Keratinocyte (primary cell): ENCODE measurements at regions not wholly inside any gene's neighbourhood (a gene's known extent, or its start where the extent isn't known, plus 50 kb on each side); places are given as distances from the start of the nearest gene placed in this dataset.

Experiments used
- DNase-seq: peaks from one replicate; pipeline ENCODE4 v3.0.0-alpha.2; 2011; ENCODE audit warnings: low read depth, missing footprints, low spot score
- FAIRE-seq: peaks from 2 replicates; lab custom pipeline; 2011; peaks lifted over from hg19 to GRCh38; lab: Jason Lieb, UNC
- H2AFZ ChIP-seq: 2 replicates; pipeline ENCODE4 v1.6.0; 2012; ENCODE audit warnings: low read length, control low read depth, inconsistent platforms; ENCODE audit not compliant: control insufficient read depth
- H3K27ac ChIP-seq: 2 replicates; pipeline ENCODE4 v1.5.1; 2011; ENCODE audit warnings: low read length; ENCODE audit not compliant: control insufficient read depth, insufficient read depth
- H3K27me3 ChIP-seq: 3 replicates; pipeline ENCODE4 v1.6.0; 2011; ENCODE audit warnings: low read length; ENCODE audit not compliant: control insufficient read depth, insufficient read depth; ENCODE audit errors: extremely low read depth
- H3K36me3 ChIP-seq, 2 experiments: 2 replicates in 1 of 2; 3 replicates in 1 of 2; pipeline ENCODE4 v1.5.1; 2011; ENCODE audit warnings: low read length in 2 of 2, mild to moderate bottlenecking in 1 of 2; ENCODE audit not compliant: control insufficient read depth in 2 of 2, insufficient read depth in 2 of 2; ENCODE audit errors: extremely low read depth in 1 of 2
- H3K4me1 ChIP-seq: 3 replicates; pipeline ENCODE4 v1.5.1; 2011; ENCODE audit warnings: low read length; ENCODE audit not compliant: control insufficient read depth, insufficient read depth; ENCODE audit errors: extremely low read depth
- H3K4me2 ChIP-seq: 3 replicates; pipeline ENCODE4 v1.6.0; 2011; ENCODE audit warnings: low read depth, low read length; ENCODE audit not compliant: control insufficient read depth, insufficient read depth; ENCODE audit errors: extremely low read depth
- H3K4me3 ChIP-seq, 3 experiments: fragments of 200-600 bp in 1 of 3; sonication (generic) in 1 of 3; 2 replicates in 2 of 3; 3 replicates in 1 of 3; pipeline ENCODE4 v1.5.1; 2011 to 2016; ENCODE audit warnings: low read length in 3 of 3, mild to moderate bottlenecking in 3 of 3, control low read depth in 2 of 3, inconsistent platforms in 1 of 3, low read depth in 1 of 3, mixed read lengths in 1 of 3, mixed run types in 1 of 3, moderate library complexity in 1 of 3; ENCODE audit not compliant: control insufficient read depth in 2 of 3, insufficient read depth in 2 of 3; ENCODE audit errors: extremely low read depth in 1 of 3
- H3K79me2 ChIP-seq: 2 replicates; pipeline ENCODE4 v1.6.0; 2012; ENCODE audit warnings: low read length; ENCODE audit not compliant: control insufficient read depth, insufficient read depth
- H3K9ac ChIP-seq: 3 replicates; pipeline ENCODE4 v1.6.0; 2011; ENCODE audit warnings: low read length; ENCODE audit not compliant: control insufficient read depth, insufficient read depth; ENCODE audit errors: extremely low read depth
- H3K9me1 ChIP-seq: 3 replicates; pipeline ENCODE4 v1.6.0; 2011; ENCODE audit warnings: low read length; ENCODE audit not compliant: control insufficient read depth, insufficient read depth; ENCODE audit errors: extremely low read depth
- H3K9me3 ChIP-seq: 2 replicates; pipeline ENCODE4 v1.5.1; 2012; ENCODE audit warnings: low read depth, low read length; ENCODE audit not compliant: control insufficient read depth
- H4K20me1 ChIP-seq: 3 replicates; pipeline ENCODE4 v1.6.0; 2011; ENCODE audit warnings: low read length; ENCODE audit not compliant: control insufficient read depth, insufficient read depth; ENCODE audit errors: extremely low read depth
- CTCF ChIP-seq, 3 experiments: IDR thresholded peaks in 1 of 3; conservative IDR thresholded peaks in 1 of 3; optimal IDR thresholded peaks in 1 of 3; 2 replicates in 2 of 3; 3 replicates in 1 of 3; pipeline versions ENCODE3 to v1.5.1; 2011; ENCODE audit warnings: low read length in 3 of 3, mild to moderate bottlenecking in 3 of 3, moderate library complexity in 2 of 3, control low read depth in 1 of 3, inconsistent platforms in 1 of 3; ENCODE audit not compliant: insufficient read depth in 2 of 3; ENCODE audit errors: extremely low read depth in 1 of 3
- EZH2 ChIP-seq: IDR thresholded peaks from one replicate; pipeline ENCODE4 v1.6.1; 2012; ENCODE audit warnings: inconsistent platforms, mild to moderate bottlenecking, low read length, moderate library complexity
- dilution Hi-C: fragments of 300-500 bp; cut with MboI; formaldehyde crosslinking; loops from one replicate; pipeline ENCODE4 v1.7.0; 2020; ENCODE audit warnings: low sequenced_read_pairs; ENCODE audit not compliant: extremely low pct_ligation_motif_present

- H3K36me3 ChIP-seq = no peaks in the 10 kb centered on the region
Measured at GRCh38 chr6:140441256-140441655, 1066.8 kb upstream of the CITED2 start.

GRCh38 chr6:140440223-140440835 lies 1065.9 kb upstream of the CITED2 start:
- no peak overlapping the region for H3K4me2 ChIP-seq
- H4K20me1 ChIP-seq = no peaks in the 10 kb centered on the region
- H3K9me3 ChIP-seq = no peaks in the 10 kb centered on the region
- dilution Hi-C loops = no loop called here
- no peak overlapping the region for H3K9ac ChIP-seq
- H3K9me1 ChIP-seq = no peaks in the 10 kb centered on the region
- no peak overlapping the region for H2AFZ ChIP-seq
- no peak overlapping the region for H3K4me3 ChIP-seq
- no peaks in the 10 kb centered on the region for H3K36me3 ChIP-seq
- TF ChIP-seq EZH2 = no peak
- TF ChIP-seq CTCF (optimal IDR thresholded peaks at IDR 0.05 in 1 of 3, IDR thresholded peaks at IDR 0.05 in 1 of 3, conservative IDR thresholded peaks at IDR 0.05 in 1 of 3; ENCODE audit: extremely low read depth in 1 of 3, insufficient read depth in 2 of 3, low read length in 3 of 3) = no peak
- peaks cover 10% of the 10 kb centered on the region for H3K4me1 ChIP-seq
- no peak overlapping the region for H3K27ac ChIP-seq
- H3K27me3 ChIP-seq = no peaks in the 10 kb centered on the region
- no peak for FAIRE-seq
- no peak for DNase-seq
- no peaks in the 10 kb centered on the region for H3K79me2 ChIP-seq

More at GRCh38 chr6:140441256-140441655, 1066.8 kb upstream of the CITED2 start:
- no peaks in the 10 kb centered on the region for H4K20me1 ChIP-seq
- DNase-seq = no peak
- peak; percentile 48 for FAIRE-seq
- no peak overlapping the region for H3K27ac ChIP-seq
- H3K4me3 ChIP-seq = no peak overlapping the region
- no peaks in the 10 kb centered on the region for H3K79me2 ChIP-seq
- no peaks in the 10 kb centered on the region for H3K27me3 ChIP-seq
- H3K4me2 ChIP-seq = no peak overlapping the region
- dilution Hi-C loops = no loop called here
- H2AFZ ChIP-seq = no peak overlapping the region
- H3K4me1 ChIP-seq = peaks cover 20% of the 10 kb centered on the region
- TF ChIP-seq CTCF (optimal IDR thresholded peaks at IDR 0.05 in 1 of 3, IDR thresholded peaks at IDR 0.05 in 1 of 3, conservative IDR thresholded peaks at IDR 0.05 in 1 of 3; ENCODE audit: extremely low read depth in 1 of 3, insufficient read depth in 2 of 3, low read length in 3 of 3) = peak; percentile 42 to 77 (median 43)
- TF ChIP-seq EZH2 = no peak
- H3K9ac ChIP-seq = no peak overlapping the region
- H3K9me3 ChIP-seq = no peaks in the 10 kb centered on the region
- H3K9me1 ChIP-seq = no peaks in the 10 kb centered on the region
